Breast epithelium (tissue), 3 donors: ENCODE measurements at regions not wholly inside any gene's neighbourhood (a gene's known extent, or its start where the extent isn't known, plus 50 kb on each side); places are given as distances from the start of the nearest gene placed in this dataset.

Source experiments
- POLR2A ChIP-seq: fragments of 450-650 bp; IDR thresholded peaks from one replicate; pipeline ENCODE4 v1.6.1; 2016; ENCODE audit warnings: antibody characterized with exemption, mild to moderate bottlenecking, moderate library complexity
- TF ChIP-seq, protein P1 (sequence below), 3 donors: fragments of 450-650 bp; IDR thresholded peaks; one replicate each; pipeline ENCODE4 v1.5.1; 2016 to 2017; ENCODE audit warnings: antibody characterized with exemption in 3 of 3, mild to moderate bottlenecking in 3 of 3, moderate library complexity in 3 of 3

DNA sequence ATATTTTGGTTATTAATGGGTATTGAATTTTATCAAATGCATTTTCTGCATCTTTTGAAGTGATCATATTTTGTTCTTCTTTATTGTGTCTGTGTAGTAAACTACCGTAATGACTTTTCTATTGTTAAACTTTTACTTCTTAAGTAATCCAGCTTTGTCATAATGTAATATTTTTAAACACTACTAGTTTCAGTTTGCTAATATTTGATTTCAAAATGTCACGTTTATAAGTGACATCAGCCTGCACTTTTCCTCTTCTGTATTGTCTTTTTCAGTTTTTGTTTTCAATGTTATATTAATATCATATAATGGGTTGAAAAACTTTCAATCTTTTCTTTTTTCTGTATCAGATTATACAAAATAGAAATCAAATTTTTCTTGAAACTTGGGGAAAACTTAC is 71.6 kb upstream of the ANKRD1 start:
- TF ChIP-seq, protein P1, sequence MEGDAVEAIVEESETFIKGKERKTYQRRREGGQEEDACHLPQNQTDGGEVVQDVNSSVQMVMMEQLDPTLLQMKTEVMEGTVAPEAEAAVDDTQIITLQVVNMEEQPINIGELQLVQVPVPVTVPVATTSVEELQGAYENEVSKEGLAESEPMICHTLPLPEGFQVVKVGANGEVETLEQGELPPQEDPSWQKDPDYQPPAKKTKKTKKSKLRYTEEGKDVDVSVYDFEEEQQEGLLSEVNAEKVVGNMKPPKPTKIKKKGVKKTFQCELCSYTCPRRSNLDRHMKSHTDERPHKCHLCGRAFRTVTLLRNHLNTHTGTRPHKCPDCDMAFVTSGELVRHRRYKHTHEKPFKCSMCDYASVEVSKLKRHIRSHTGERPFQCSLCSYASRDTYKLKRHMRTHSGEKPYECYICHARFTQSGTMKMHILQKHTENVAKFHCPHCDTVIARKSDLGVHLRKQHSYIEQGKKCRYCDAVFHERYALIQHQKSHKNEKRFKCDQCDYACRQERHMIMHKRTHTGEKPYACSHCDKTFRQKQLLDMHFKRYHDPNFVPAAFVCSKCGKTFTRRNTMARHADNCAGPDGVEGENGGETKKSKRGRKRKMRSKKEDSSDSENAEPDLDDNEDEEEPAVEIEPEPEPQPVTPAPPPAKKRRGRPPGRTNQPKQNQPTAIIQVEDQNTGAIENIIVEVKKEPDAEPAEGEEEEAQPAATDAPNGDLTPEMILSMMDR (IDR thresholded peaks at IDR 0.05) = no peak
- TF ChIP-seq POLR2A = no peak
